Trophoblast cell (in vitro differentiated cells and primary cell): ENCODE measurements at regions not wholly inside any gene's neighbourhood (a gene's known extent, or its start where the extent isn't known, plus 50 kb on each side); places are given as distances from the start of the nearest gene placed in this dataset.

ENCODE experiments used
- DNase-seq, 2 donors: peaks; one replicate each; pipeline ENCODE4 v3.0.0-alpha.2; 2016
- H2AFZ ChIP-seq: 2 replicates; pipeline ENCODE4 v1.6.1; 2013; ENCODE audit warnings: low read length, moderate library complexity, mild to moderate bottlenecking; ENCODE audit not compliant: insufficient read depth, poor library complexity
- H2AK5ac ChIP-seq: 2 replicates; pipeline ENCODE4 v1.6.1; 2013; ENCODE audit warnings: mild to moderate bottlenecking, low read length
- H2BK120ac ChIP-seq: 2 replicates; pipeline ENCODE4 v1.6.1; 2013; ENCODE audit warnings: low read length, mild to moderate bottlenecking, moderate library complexity; ENCODE audit not compliant: insufficient read depth, poor library complexity
- H2BK12ac ChIP-seq: 2 replicates; pipeline ENCODE4 v1.6.1; 2013; ENCODE audit warnings: mild to moderate bottlenecking, low read length, moderate library complexity
- H2BK5ac ChIP-seq: 2 replicates; pipeline ENCODE4 v1.6.1; 2013; ENCODE audit warnings: low read length, low read depth, moderate library complexity, mild to moderate bottlenecking; ENCODE audit not compliant: poor library complexity
- H3K14ac ChIP-seq: 2 replicates; pipeline ENCODE4 v1.6.1; 2013; ENCODE audit warnings: mild to moderate bottlenecking, low read length
- H3K18ac ChIP-seq: 2 replicates; pipeline ENCODE4 v1.6.1; 2013; ENCODE audit warnings: mild to moderate bottlenecking, low read length
- H3K23ac ChIP-seq: 2 replicates; pipeline ENCODE4 v1.6.1; 2013; ENCODE audit warnings: low read length
- H3K27ac ChIP-seq: 2 replicates; pipeline ENCODE4 v1.5.1; 2013; ENCODE audit warnings: low read depth, mild to moderate bottlenecking, inconsistent platforms, low read length, moderate library complexity
- H3K27me3 ChIP-seq: 2 replicates; pipeline ENCODE4 v1.6.1; 2013; ENCODE audit warnings: inconsistent platforms, mild to moderate bottlenecking, low read length, moderate library complexity; ENCODE audit not compliant: insufficient read depth
- H3K36me3 ChIP-seq, 2 experiments: 1 replicate in 1 of 2; 2 replicates in 1 of 2; pipeline ENCODE4 v1.6.1; 2013; ENCODE audit warnings: low read length in 2 of 2, mild to moderate bottlenecking in 2 of 2, moderate library complexity in 1 of 2; ENCODE audit not compliant: insufficient read depth in 2 of 2, control insufficient read depth in 1 of 2
- H3K4ac ChIP-seq: 2 replicates; pipeline ENCODE4 v1.6.1; 2013; ENCODE audit warnings: low read depth, mild to moderate bottlenecking, low read length, moderate library complexity
- H3K4me1 ChIP-seq, 2 experiments: 1 replicate in 1 of 2; 2 replicates in 1 of 2; pipeline ENCODE4 v1.6.1; 2013; ENCODE audit warnings: low read length in 2 of 2, mild to moderate bottlenecking in 2 of 2, moderate library complexity in 1 of 2; ENCODE audit not compliant: insufficient read depth in 2 of 2, control insufficient read depth in 1 of 2
- H3K4me2 ChIP-seq: 2 replicates; pipeline ENCODE4 v1.6.1; 2013; ENCODE audit warnings: inconsistent platforms, mild to moderate bottlenecking, low read length, moderate library complexity
- H3K4me3 ChIP-seq: 2 replicates; pipeline ENCODE4 v1.5.1; 2013; ENCODE audit warnings: mild to moderate bottlenecking, low read depth, low read length, inconsistent platforms
- H3K79me1 ChIP-seq: one replicate; pipeline ENCODE4 v1.6.1; 2013; ENCODE audit warnings: low read length
- H3K79me2 ChIP-seq: 2 replicates; pipeline ENCODE4 v1.6.1; 2013; ENCODE audit warnings: low read length, mild to moderate bottlenecking; ENCODE audit not compliant: control insufficient read depth, insufficient read depth, poor library complexity
- H3K9ac ChIP-seq: 2 replicates; pipeline ENCODE4 v1.6.1; 2013; ENCODE audit warnings: mild to moderate bottlenecking, low read length
- H3K9me3 ChIP-seq: 2 replicates; pipeline ENCODE4 v1.6.1; 2013; ENCODE audit warnings: low read depth, mild to moderate bottlenecking, control low read depth, inconsistent platforms, low read length; ENCODE audit not compliant: insufficient read depth
- H4K12ac ChIP-seq: 2 replicates; pipeline ENCODE4 v1.6.1; 2013; ENCODE audit warnings: low read depth, mild to moderate bottlenecking, low read length, moderate library complexity
- H4K8ac ChIP-seq: 2 replicates; pipeline ENCODE4 v1.6.1; 2013; ENCODE audit warnings: low read depth, mild to moderate bottlenecking, low read length, moderate library complexity
- H4K91ac ChIP-seq: one replicate; pipeline ENCODE4 v1.6.1; 2013; ENCODE audit warnings: low read depth, mild to moderate bottlenecking, low read length, moderate library complexity
- WGBS: extraction: QIAGEN DNeasy Blood & Tissue Kit; methylation state at CpG from one replicate; pipeline ENCODE4 v1.1.7; 2013; ENCODE audit warnings: missing lambda C conversion rate; ENCODE audit not compliant: insufficient read length, insufficient coverage; ENCODE audit errors: extremely low coverage; 5-methylcytosine and 5-hydroxymethylcytosine counted together

DNA sequence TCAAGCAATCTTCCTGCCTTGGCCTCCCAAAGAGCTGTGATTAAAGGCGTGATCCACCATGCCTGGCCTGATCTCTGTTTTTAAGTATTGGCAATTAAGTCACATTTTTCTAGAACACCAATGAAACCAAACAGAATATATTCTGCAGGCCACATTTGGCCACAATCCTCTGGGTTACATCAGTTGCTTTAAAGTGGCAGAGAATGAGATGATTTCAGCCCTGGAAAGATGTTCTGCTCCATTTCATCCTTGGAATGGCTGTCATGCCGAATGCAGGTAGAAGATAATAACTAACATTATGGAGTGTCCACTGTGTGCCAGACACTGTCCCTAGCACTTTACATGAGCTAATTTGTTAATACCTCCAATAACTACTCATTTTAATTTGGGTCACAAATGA, 154.4 kb downstream of the PTPN11 start:
- H3K27me3 ChIP-seq, result peaks cover 13% of the 10 kb centered on the region
- no peak overlapping the region for H3K23ac ChIP-seq
- no peak overlapping the region for H2AK5ac ChIP-seq
- no peak overlapping the region for H2AFZ ChIP-seq
- no peak overlapping the region for H2BK12ac ChIP-seq
- H3K4me1 ChIP-seq, result peaks cover 0 to 2% of the 10 kb centered on the region in 2 experiments
- WGBS, result no CpG with 5 or more reads among the region's 2 CpGs
- H3K4ac ChIP-seq, result no peak overlapping the region
- no peak overlapping the region for H4K91ac ChIP-seq
- no peak overlapping the region for H3K4me3 ChIP-seq
- no peak for DNase-seq
- no peak overlapping the region for H4K8ac ChIP-seq
- H2BK5ac ChIP-seq, result no peak overlapping the region
- no peaks in the 10 kb centered on the region for H3K79me1 ChIP-seq
- H3K4me2 ChIP-seq, result no peak overlapping the region
- no peak overlapping the region for H3K18ac ChIP-seq
- H3K27ac ChIP-seq, result no peak overlapping the region
- H2BK120ac ChIP-seq, result no peak overlapping the region
- no peaks in the 10 kb centered on the region for H3K36me3 ChIP-seq
- no peaks in the 10 kb centered on the region for H3K79me2 ChIP-seq
- no peak overlapping the region for H4K12ac ChIP-seq
- H3K9me3 ChIP-seq, result peaks cover 2% of the 10 kb centered on the region
- no peak overlapping the region for H3K14ac ChIP-seq
- H3K9ac ChIP-seq, result no peak overlapping the region

DNA sequence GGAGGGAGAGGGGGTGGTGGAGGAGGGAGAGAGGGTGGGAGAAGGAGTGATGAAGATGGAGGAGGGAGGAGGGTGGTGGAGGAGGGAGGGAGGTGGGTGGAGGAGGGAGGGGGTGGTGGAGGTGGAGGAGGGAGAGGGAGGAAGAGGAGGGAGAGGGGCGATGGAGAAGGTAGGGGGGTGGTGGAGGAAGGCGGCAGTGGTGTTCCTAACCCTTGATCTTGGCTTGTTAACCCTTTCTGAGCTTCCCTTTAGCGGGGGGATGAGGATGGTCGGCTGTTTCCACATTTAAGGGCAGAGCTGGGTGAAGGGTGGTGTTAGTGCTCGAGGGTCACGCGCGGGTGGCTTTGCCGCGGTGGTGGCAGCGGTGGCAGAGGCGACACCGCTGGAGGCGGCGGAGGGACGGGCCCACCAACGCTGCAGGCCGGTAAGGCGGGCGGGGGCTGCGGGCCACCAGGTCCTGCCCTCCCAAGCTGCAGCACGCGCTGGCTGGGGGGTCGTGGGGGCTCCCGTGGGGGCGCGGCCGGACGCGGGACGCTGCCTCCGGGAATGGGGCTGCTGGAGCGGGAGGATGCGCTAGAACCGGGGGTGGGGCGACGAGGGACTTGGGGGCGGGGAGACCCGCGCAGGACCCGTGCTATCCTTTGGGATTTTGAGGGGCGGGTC, 156.3 kb downstream of the PTPN11 start:
- Histone ChIP-seq H3K4me1 (peaks cover 0 to 2% of the 10 kb centered on the region in 2 experiments), H3K27ac (no peak overlapping the region), H4K8ac (no peak overlapping the region), H3K4me2 (no peak overlapping the region), H3K14ac (no peak overlapping the region), H3K9me3 (peaks cover 2% of the 10 kb centered on the region), H3K4ac (no peak overlapping the region), H3K23ac (no peak overlapping the region), H3K27me3 (peaks cover 13% of the 10 kb centered on the region), H3K4me3 (peak overlapping the region; percentile 48), H3K18ac (no peak overlapping the region), H4K12ac (no peak overlapping the region), H2AFZ (no peak overlapping the region), H3K79me2 (no peaks in the 10 kb centered on the region), H3K9ac (no peak overlapping the region), H2BK120ac (no peak overlapping the region), H2BK12ac (no peak overlapping the region), H2AK5ac (no peak overlapping the region), H3K79me1 (no peaks in the 10 kb centered on the region), H2BK5ac (no peak overlapping the region), H3K36me3 (no peaks in the 10 kb centered on the region), H4K91ac (no peak overlapping the region)
- DNase-seq, result no peak
- WGBS, result no CpG with 5 or more reads among the region's 42 CpGs

DNA sequence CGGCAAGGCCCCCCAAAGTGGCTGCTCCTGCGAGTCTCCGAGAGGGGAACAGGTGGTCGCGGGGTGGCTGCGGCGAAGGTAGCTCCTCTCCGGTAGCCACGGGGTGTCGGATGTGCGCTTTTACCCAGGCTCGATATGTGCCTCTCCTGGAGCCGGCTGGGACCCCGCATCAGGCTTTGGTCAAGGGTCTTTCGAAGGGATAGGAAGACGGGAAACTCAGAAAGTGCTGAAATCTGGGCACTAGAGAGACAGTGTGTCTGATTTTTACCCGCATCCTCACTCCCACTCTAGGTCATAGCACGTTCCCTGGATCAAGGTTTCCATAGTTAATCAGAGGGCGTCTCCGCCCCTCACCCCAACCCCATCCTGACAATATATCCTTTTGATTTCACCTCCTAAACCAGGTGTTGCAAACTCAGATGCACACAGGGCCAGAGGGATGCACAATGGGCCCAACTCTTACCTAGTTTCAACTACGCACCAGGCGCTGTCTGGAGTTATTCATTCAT, 156.9 kb downstream of the PTPN11 start:
- no peak overlapping the region for H2BK5ac ChIP-seq
- H3K4me3 ChIP-seq, result no peak overlapping the region

DNA sequence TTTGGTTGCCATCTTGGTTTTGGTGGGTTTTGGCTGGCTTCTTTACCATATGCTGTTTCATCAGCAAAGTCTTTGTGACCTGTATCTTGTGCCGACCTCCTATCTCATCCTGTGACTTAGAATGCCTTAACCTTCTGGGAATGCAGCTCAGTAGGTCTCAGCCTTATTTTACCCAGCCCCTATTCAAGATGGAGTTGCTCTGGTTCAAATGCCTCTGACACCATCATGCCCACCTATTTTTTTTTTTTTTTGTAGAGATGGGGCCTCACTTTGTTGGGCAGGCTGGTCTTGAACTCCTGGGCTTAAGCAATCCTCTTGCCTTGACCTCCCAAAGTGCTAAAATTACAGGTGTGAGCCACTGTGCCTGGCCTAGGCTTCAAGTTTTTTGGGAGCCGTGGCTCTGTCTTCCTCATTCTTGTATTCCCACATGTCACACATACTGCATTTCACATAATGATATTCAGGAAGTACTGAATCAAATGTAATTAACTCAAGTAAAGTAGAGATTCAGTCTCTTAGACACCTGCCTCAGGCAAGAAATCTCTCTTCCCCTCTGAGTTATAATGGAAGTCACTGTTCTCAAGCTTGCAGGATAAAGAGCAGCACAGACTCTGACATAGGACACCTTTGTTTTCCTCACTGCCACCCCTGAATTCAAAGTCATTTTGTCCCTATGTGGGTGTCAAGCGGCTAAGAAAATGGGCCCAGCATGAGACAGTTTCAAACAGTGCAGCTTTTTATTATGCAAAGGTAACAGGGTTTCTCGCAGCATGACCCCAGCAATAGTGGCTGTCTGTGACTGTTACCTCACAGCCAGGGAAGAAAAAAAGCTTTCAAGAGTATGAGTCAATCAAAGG, 159.0 kb downstream of the PTPN11 start:
- Histone ChIP-seq H3K4me3 (no peak overlapping the region), H3K14ac (no peak overlapping the region), H2BK5ac (no peak overlapping the region), H3K4me2 (no peak overlapping the region), H3K27me3 (peaks cover 13% of the 10 kb centered on the region), H2AK5ac (no peak overlapping the region), H3K79me1 (no peaks in the 10 kb centered on the region), H3K36me3 (no peaks in the 10 kb centered on the region), H3K4ac (no peak overlapping the region), H3K4me1 (peaks cover 0 to 2% of the 10 kb centered on the region in 2 experiments), H3K9ac (no peak overlapping the region), H2BK120ac (no peak overlapping the region), H4K12ac (no peak overlapping the region), H4K8ac (no peak overlapping the region), H3K18ac (no peak overlapping the region), H3K27ac (no peak overlapping the region), H2AFZ (no peak overlapping the region), H2BK12ac (no peak overlapping the region), H4K91ac (no peak overlapping the region), H3K23ac (no peak overlapping the region), H3K79me2 (no peaks in the 10 kb centered on the region), H3K9me3 (peaks cover 2% of the 10 kb centered on the region)
- WGBS, result no CpG with 5 or more reads among the region's 4 CpGs
- DNase-seq, result no peak

More for the DNA sequence above, 156.9 kb downstream of the PTPN11 start:
- no peak overlapping the region for H3K9ac ChIP-seq
- peaks cover 0 to 2% of the 10 kb centered on the region in 2 experiments for H3K4me1 ChIP-seq
- H3K4ac ChIP-seq, result no peak overlapping the region
- H4K91ac ChIP-seq, result no peak overlapping the region
- no peak overlapping the region for H2BK12ac ChIP-seq
- no peak overlapping the region for H3K4me2 ChIP-seq
- peaks cover 13% of the 10 kb centered on the region for H3K27me3 ChIP-seq
- no CpG with 5 or more reads among the region's 22 CpGs for WGBS
- H3K14ac ChIP-seq, result no peak overlapping the region
- no peak overlapping the region for H2BK120ac ChIP-seq
- H4K8ac ChIP-seq, result no peak overlapping the region
- H3K9me3 ChIP-seq, result peaks cover 2% of the 10 kb centered on the region
- H3K79me2 ChIP-seq, result no peaks in the 10 kb centered on the region
- H3K79me1 ChIP-seq, result no peaks in the 10 kb centered on the region
- H3K27ac ChIP-seq, result no peak overlapping the region
- no peak for DNase-seq
- no peak overlapping the region for H2AK5ac ChIP-seq
- H3K23ac ChIP-seq, result no peak overlapping the region
- H4K12ac ChIP-seq, result no peak overlapping the region
- H3K18ac ChIP-seq, result no peak overlapping the region
- no peak overlapping the region for H2AFZ ChIP-seq
- no peaks in the 10 kb centered on the region for H3K36me3 ChIP-seq
